HCT116 (cell line): ENCODE measurements at regions not wholly inside any gene's neighbourhood (a gene's known extent, or its start where the extent isn't known, plus 50 kb on each side); places are given as distances from the start of the nearest gene placed in this dataset.

Experiments used
- ATAC-seq: fragments of 200-7000 bp; cut with Tn5 transposase; 2 replicates; pipeline ENCODE4 v1.9.1; 2020; ENCODE audit warnings: mild to moderate bottlenecking, moderate library complexity
- BruUV-seq: library from RNA; stranded (reverse); fragments of 400-500 nt; replicated peaks from 2 replicates; lab custom pipeline; 2021; lab: Mats Ljungman, UMichigan
- CTCF ChIA-PET: fragments of 300-600 bp; sonication (Branson Sonifier 250); formaldehyde crosslinking; loops from one replicate; lab custom pipeline; 2021; ENCODE audit warnings: antibody characterized with exemption; lab: Charles Lee
- POLR2A ChIA-PET: fragments of 300-600, 350-600 bp; sonication (Branson Sonifier 250); formaldehyde crosslinking; loops from one replicate; lab custom pipeline; 2021; ENCODE audit warnings: antibody characterized with exemption; lab: Charles Lee
- RAD21 ChIA-PET, 2 experiments: fragments of 300-600 bp; sonication (Branson Sonifier 250); formaldehyde crosslinking; loops; one replicate each; lab custom pipeline; 2023; ENCODE audit warnings: low total read pairs in 2 of 2; ENCODE audit not compliant: uncharacterized antibody in 2 of 2, unreplicated experiment in 2 of 2, low non-redundant PET in 1 of 2; lab: Charles Lee
- DNase-seq: peaks from one replicate; pipeline ENCODE4 v3.0.0-alpha.2; 2010; ENCODE audit warnings: low read depth, low spot score
- H2AFZ ChIP-seq: fragments of 200-600 bp; shearing (Covaris generic), sonication (generic); 2 replicates; pipeline ENCODE4 v1.6.1; 2017; ENCODE audit warnings: low read depth, mixed run types, mixed read lengths, antibody characterized with exemption, low read length; ENCODE audit not compliant: poor library complexity, severe bottlenecking
- H3K27ac ChIP-seq: 2 replicates; pipeline ENCODE4 v1.5.1; 2012; ENCODE audit warnings: low read depth, low read length
- H3K27me3 ChIP-seq: fragments of 200-600 bp; sonication (generic); 2 replicates; pipeline ENCODE4 v1.6.1; 2016; ENCODE audit warnings: mixed run types, low read length, mixed read lengths; ENCODE audit not compliant: insufficient read depth
- H3K36me3 ChIP-seq, 2 experiments: fragments of 200-500 bp in 1 of 2; fragments of 200-600 bp in 1 of 2; sonication (Bioruptor generic) in 1 of 2; sonication (generic) in 1 of 2; 2 replicates each; pipeline versions ENCODE4 v1.5.1 to v1.6.1; 2014 to 2016; ENCODE audit warnings: low read length in 2 of 2, inconsistent platforms in 1 of 2, mixed read lengths in 1 of 2, mixed run types in 1 of 2; ENCODE audit not compliant: insufficient read depth in 2 of 2, control insufficient read depth in 1 of 2
- H3K4me1 ChIP-seq, 2 experiments: fragments of 200-600 bp in 1 of 2; sonication (generic) in 1 of 2; 2 replicates each; pipeline versions ENCODE4 v1.5.1 to v1.6.1; 2012 to 2017; ENCODE audit warnings: low read length in 2 of 2, inconsistent platforms in 1 of 2, mild to moderate bottlenecking in 1 of 2, mixed read lengths in 1 of 2, mixed run types in 1 of 2, moderate library complexity in 1 of 2; ENCODE audit not compliant: insufficient read depth in 2 of 2, control insufficient read depth in 1 of 2
- H3K4me2 ChIP-seq: fragments of 200-600 bp; sonication (generic); 2 replicates; pipeline ENCODE4 v1.6.1; 2017; ENCODE audit warnings: mixed run types, low read length, mixed read lengths
- H3K4me3 ChIP-seq, 2 experiments: fragments of 200-600 bp in 1 of 2; sonication (generic) in 1 of 2; replicated peaks in 1 of 2; 2 replicates each; pipeline ENCODE4 v1.5.1; 2011 to 2016; ENCODE audit warnings: low read length in 2 of 2, control low read depth in 1 of 2, low read depth in 1 of 2, mild to moderate bottlenecking in 1 of 2, mixed read lengths in 1 of 2, mixed run types in 1 of 2
- H3K79me2 ChIP-seq: fragments of 200-600 bp; sonication (generic); 2 replicates; pipeline ENCODE4 v1.6.1; 2017; ENCODE audit warnings: mild to moderate bottlenecking, mixed run types, low read length, moderate library complexity, mixed read lengths; ENCODE audit not compliant: insufficient read depth
- H3K9ac ChIP-seq: fragments of 200-600 bp; sonication (generic); 2 replicates; pipeline ENCODE4 v1.6.1; 2016; ENCODE audit warnings: low read length, mixed read lengths
- H3K9me2 ChIP-seq: fragments of 200-600 bp; sonication (generic), shearing (Covaris generic); 2 replicates; pipeline ENCODE4 v1.6.1; 2017; ENCODE audit warnings: mixed run types, mild to moderate bottlenecking, moderate library complexity; ENCODE audit not compliant: insufficient read depth
- H3K9me3 ChIP-seq, 2 experiments: fragments of 200-500 bp in 1 of 2; fragments of 200-600 bp in 1 of 2; sonication (Bioruptor generic) in 1 of 2; sonication (generic) in 1 of 2; 2 replicates each; pipeline ENCODE4 v1.6.1; 2014 to 2017; ENCODE audit warnings: low read length in 2 of 2, mixed read lengths in 2 of 2, inconsistent platforms in 1 of 2, low read depth in 1 of 2, mild to moderate bottlenecking in 1 of 2, mixed run types in 1 of 2, moderate library complexity in 1 of 2; ENCODE audit not compliant: control insufficient read depth in 1 of 2, insufficient read depth in 1 of 2
- H4K20me1 ChIP-seq: fragments of 200-600 bp; sonication (generic), shearing (Covaris generic); 2 replicates; pipeline ENCODE4 v1.6.1; 2017; ENCODE audit warnings: mixed run types, mild to moderate bottlenecking, moderate library complexity; ENCODE audit not compliant: insufficient read depth
- ATF3 ChIP-seq: IDR thresholded peaks from 2 replicates; pipeline ENCODE4 v1.6.1; 2012
- CBX3 ChIP-seq: IDR thresholded peaks from 2 replicates; pipeline ENCODE4 v1.6.1; 2012; ENCODE audit warnings: low read depth
- CEBPB ChIP-seq: IDR thresholded peaks from 2 replicates; pipeline ENCODE4 v1.6.1; 2012; ENCODE audit warnings: low read depth
- EGR1 ChIP-seq: IDR thresholded peaks from 2 replicates; pipeline ENCODE4 v1.6.1; 2012; ENCODE audit warnings: low read depth
- EZH2 ChIP-seq: fragments of 200-600 bp; sonication (generic); IDR thresholded peaks from 2 replicates; pipeline ENCODE4 v1.6.1; 2017; ENCODE audit warnings: antibody characterized with exemption, mixed run types
- EZH2phosphoT487 ChIP-seq: fragments of 200-600 bp; IDR thresholded peaks from 2 replicates; pipeline ENCODE4 v1.6.1; 2018; ENCODE audit warnings: antibody characterized with exemption, borderline replicate concordance
- FOSL1 ChIP-seq: IDR thresholded peaks from 2 replicates; pipeline ENCODE4 v1.6.1; 2012; ENCODE audit warnings: low read depth
- JUND ChIP-seq: IDR thresholded peaks from 2 replicates; pipeline ENCODE4 v1.6.1; 2012
- MAX ChIP-seq: IDR thresholded peaks from 2 replicates; pipeline ENCODE4 v1.6.1; 2012
- POLR2A ChIP-seq: IDR thresholded peaks from 2 replicates; pipeline ENCODE4 v1.7.0; 2011; ENCODE audit warnings: borderline replicate concordance; ENCODE audit not compliant: insufficient read depth, insufficient read length; ENCODE audit errors: extremely low read depth
- POLR2AphosphoS5 ChIP-seq: IDR thresholded peaks from 2 replicates; pipeline ENCODE4 v1.6.1; 2011; ENCODE audit warnings: mild to moderate bottlenecking, low read depth, low read length, moderate library complexity
- RAD21 ChIP-seq: IDR thresholded peaks from 2 replicates; pipeline ENCODE4 v1.6.1; 2012; ENCODE audit warnings: low read depth, mild to moderate bottlenecking
- REST ChIP-seq: IDR thresholded peaks from 2 replicates; pipeline ENCODE4 v1.6.1; 2012; ENCODE audit warnings: low read depth
- SIN3A ChIP-seq: IDR thresholded peaks from 2 replicates; pipeline ENCODE4 v1.6.1; 2012; ENCODE audit warnings: low read depth
- SP1 ChIP-seq: IDR thresholded peaks from 2 replicates; pipeline ENCODE4 v1.6.1; 2012; ENCODE audit warnings: low read depth
- SRF ChIP-seq: IDR thresholded peaks from 2 replicates; pipeline ENCODE4 v1.6.1; 2012; ENCODE audit warnings: low read depth
- YY1 ChIP-seq: IDR thresholded peaks from 2 replicates; pipeline ENCODE4 v1.6.1; 2011; ENCODE audit warnings: low read length, low read depth, moderate library complexity, mild to moderate bottlenecking; ENCODE audit not compliant: insufficient replicate concordance; ENCODE audit errors: extremely low read depth
- ZFX ChIP-seq: fragments of 450-650 bp; IDR thresholded peaks from 2 replicates; pipeline ENCODE4 v1.6.1; 2017
- ZNF274 ChIP-seq: fragments of 200-500 bp; sonication (Bioruptor generic); IDR thresholded peaks from 2 replicates; pipeline ENCODE4 v1.6.1; 2014; ENCODE audit warnings: mild to moderate bottlenecking, low read depth, low read length, inconsistent platforms
- intact Hi-C: fragments of 100-400 bp; cut with micrococcal nuclease; formaldehyde crosslinking; loops from 2 replicates; pipeline ENCODE4 v1.10.0; 2022
- TF ChIP-seq, protein P1 (sequence below), 3 experiments: fragments of 200-600 bp in 1 of 3; sonication (generic) in 1 of 3; IDR thresholded peaks in 2 of 3; conservative IDR thresholded peaks in 1 of 3; 2 replicates each; pipeline ENCODE4 v1.5.1; 2012 to 2017; ENCODE audit warnings: low read depth in 2 of 3, low read length in 2 of 3, antibody characterized with exemption in 1 of 3, borderline replicate concordance in 1 of 3, control low read depth in 1 of 3, mild to moderate bottlenecking in 1 of 3, mixed read lengths in 1 of 3, mixed run types in 1 of 3, moderate library complexity in 1 of 3; ENCODE audit not compliant: insufficient read depth in 1 of 3

DNA sequence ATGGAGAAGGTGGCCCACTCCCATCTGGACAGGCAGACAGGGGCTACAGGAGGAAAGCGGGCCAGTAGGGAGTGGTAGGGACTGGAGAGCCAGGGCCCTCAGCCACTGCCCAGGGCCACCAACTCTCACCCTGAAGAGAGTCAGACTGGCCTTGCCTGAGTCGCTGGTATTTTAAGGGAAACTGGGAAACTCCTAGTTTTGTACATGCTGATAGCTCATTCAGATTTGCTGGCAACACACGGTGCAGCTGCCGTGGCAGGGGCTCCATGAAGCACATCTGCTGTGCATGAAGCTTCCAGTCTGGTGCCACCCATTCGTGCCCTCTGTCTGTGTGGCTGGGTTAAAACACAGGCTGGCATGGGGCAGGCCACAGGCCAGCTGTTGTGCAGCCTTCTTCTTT is 137.3 kb upstream of the GLI2 start:
- no TSS peak for BruUV-seq
- Histone ChIP-seq H4K20me1 (no peaks in the 10 kb centered on the region), H3K9ac (no peak overlapping the region), H3K4me1 (peaks cover 0 to 11% of the 10 kb centered on the region in 2 experiments; a peak in 1 of 4 replicates), H3K9me3 (no peaks in the 10 kb centered on the region), H3K4me2 (no peak overlapping the region), H3K4me3 (no peak overlapping the region), H3K36me3 (no peaks in the 10 kb centered on the region), H2AFZ (no peak overlapping the region), H3K27ac (no peak overlapping the region), H3K79me2 (no peaks in the 10 kb centered on the region), H3K9me2 (no peaks in the 10 kb centered on the region), H3K27me3 (no peaks in the 10 kb centered on the region)
- RAD21 ChIA-PET: no interaction called here
- TF ChIP-seq YY1: no peak
- TF ChIP-seq SIN3A: no peak
- no peak for TF ChIP-seq EZH2phosphoT487
- TF ChIP-seq EGR1: no peak
- no peak for TF ChIP-seq CBX3
- no peak for TF ChIP-seq REST
- TF ChIP-seq SP1: no peak
- TF ChIP-seq POLR2AphosphoS5: no peak
- TF ChIP-seq EZH2: no peak
- TF ChIP-seq RAD21: no peak
- no peak for TF ChIP-seq ZNF274
- no peak for TF ChIP-seq SRF
- TF ChIP-seq ATF3: no peak
- no peak for TF ChIP-seq FOSL1
- TF ChIP-seq JUND: no peak
- TF ChIP-seq, protein P1, sequence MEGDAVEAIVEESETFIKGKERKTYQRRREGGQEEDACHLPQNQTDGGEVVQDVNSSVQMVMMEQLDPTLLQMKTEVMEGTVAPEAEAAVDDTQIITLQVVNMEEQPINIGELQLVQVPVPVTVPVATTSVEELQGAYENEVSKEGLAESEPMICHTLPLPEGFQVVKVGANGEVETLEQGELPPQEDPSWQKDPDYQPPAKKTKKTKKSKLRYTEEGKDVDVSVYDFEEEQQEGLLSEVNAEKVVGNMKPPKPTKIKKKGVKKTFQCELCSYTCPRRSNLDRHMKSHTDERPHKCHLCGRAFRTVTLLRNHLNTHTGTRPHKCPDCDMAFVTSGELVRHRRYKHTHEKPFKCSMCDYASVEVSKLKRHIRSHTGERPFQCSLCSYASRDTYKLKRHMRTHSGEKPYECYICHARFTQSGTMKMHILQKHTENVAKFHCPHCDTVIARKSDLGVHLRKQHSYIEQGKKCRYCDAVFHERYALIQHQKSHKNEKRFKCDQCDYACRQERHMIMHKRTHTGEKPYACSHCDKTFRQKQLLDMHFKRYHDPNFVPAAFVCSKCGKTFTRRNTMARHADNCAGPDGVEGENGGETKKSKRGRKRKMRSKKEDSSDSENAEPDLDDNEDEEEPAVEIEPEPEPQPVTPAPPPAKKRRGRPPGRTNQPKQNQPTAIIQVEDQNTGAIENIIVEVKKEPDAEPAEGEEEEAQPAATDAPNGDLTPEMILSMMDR (IDR thresholded peaks at IDR 0.05 in 2 of 3, conservative IDR thresholded peaks at IDR 0.05 in 1 of 3; ENCODE audit: borderline replicate concordance in 1 of 3, insufficient read depth in 1 of 3, low read depth in 2 of 3, low read length in 2 of 3): no peak
- TF ChIP-seq CEBPB: no peak
- no peak for TF ChIP-seq MAX
- TF ChIP-seq ZFX: no peak
- no peak for TF ChIP-seq POLR2A
- ATAC-seq (no peak), DNase-seq (no peak)
- intact Hi-C loops: no loop called here
- CTCF ChIA-PET: no interaction called here
- POLR2A ChIA-PET: no interaction called here
